Activated T-cell treated with anti-CD3 and anti-CD28 coated beads, Interleukin-2, amount 50 U/mL, for 48 hours (primary cell): ENCODE measurements at regions not wholly inside any gene's neighbourhood (a gene's known extent, or its start where the extent isn't known, plus 50 kb on each side); places are given as distances from the start of the nearest gene placed in this dataset.
A peak's percentile ranks its signal among the peaks of the same experiment; 100 is the strongest.
"Not testable (repeated sequence)": the region's sequence is repeated elsewhere in the genome, so short reads cannot be mapped to it uniquely, and the experiment has no call there.

Experiments used
- DNase-seq, 2 experiments: peaks; one replicate each; pipeline ENCODE4 v3.0.0-alpha.2; 2020

GRCh38 chr6:28659250-28659566 is 133.5 kb downstream of the GPX5 start:
- DNase-seq: no peak

GRCh38 chr6:28661097-28661713 is 135.5 kb downstream of the GPX5 start:
- no peak for DNase-seq

GRCh38 chr6:28664870-28665396 is 139.3 kb downstream of the GPX5 start:
- DNase-seq: no peak

- DNase-seq: no peak
Measured at GRCh38 chr6:28673417-28673786, 147.7 kb downstream of the GPX5 start.

GRCh38 chr6:28673787-28674671 is 148.3 kb downstream of the GPX5 start:
- peak; percentile 84 to 86 for DNase-seq

GRCh38 chr6:28675600-28675999 is 149.9 kb downstream of the GPX5 start:
- DNase-seq: no peak

GRCh38 chr6:28682542-28682941 is 156.9 kb downstream of the GPX5 start:
- DNase-seq: no peak

- not testable (repeated sequence) for DNase-seq
Measured at GRCh38 chr6:28682956-28683685, 157.4 kb downstream of the GPX5 start.

- no peak for DNase-seq
Measured at GRCh38 chr6:28683945-28684538, 158.4 kb downstream of the GPX5 start.

- DNase-seq: not testable (repeated sequence)
Measured at GRCh38 chr6:28685960-28686359, 160.3 kb downstream of the GPX5 start.

- DNase-seq: peak in 1 of 2 experiments; percentile 36
Measured at GRCh38 chr6:28686446-28687027, 160.9 kb downstream of the GPX5 start.

- DNase-seq: not testable (repeated sequence)
Measured at GRCh38 chr6:28687309-28687981, 161.8 kb downstream of the GPX5 start.

GRCh38 chr6:28691991-28692390 is 166.3 kb downstream of the GPX5 start:
- not testable (repeated sequence) for DNase-seq

- DNase-seq: no peak
Measured at GRCh38 chr6:28693033-28693750, 167.5 kb downstream of the GPX5 start.

GRCh38 chr6:28693751-28694443 is 168.2 kb downstream of the GPX5 start:
- no peak for DNase-seq

- DNase-seq: no peak
Measured at GRCh38 chr6:28695715-28696114, 170.0 kb downstream of the GPX5 start.

- DNase-seq: no peak
Measured at GRCh38 chr6:28696167-28696566, 170.5 kb downstream of the GPX5 start.

GRCh38 chr6:28696682-28697081 is 171.0 kb downstream of the GPX5 start:
- DNase-seq: no peak

GRCh38 chr6:28707387-28708282 is 182.0 kb downstream of the GPX5 start:
- DNase-seq: no peak
